SK-N-SH (cell line): ENCODE measurements at regions not wholly inside any gene's neighbourhood (a gene's known extent, or its start where the extent isn't known, plus 50 kb on each side); places are given as distances from the start of the nearest gene placed in this dataset.

ENCODE experiments used
- GABPA ChIP-seq: IDR thresholded peaks from 2 replicates; pipeline ENCODE4 v1.4.0; 2012; ENCODE audit warnings: low read depth, mild to moderate bottlenecking
- TF ChIP-seq, protein P1 (sequence below): fragments of 200-600 bp; sonication (generic); IDR thresholded peaks from 2 replicates; pipeline ENCODE4 v1.6.1; 2017; ENCODE audit warnings: antibody characterized with exemption, mild to moderate bottlenecking, moderate library complexity

GRCh38 chr6:27679964-27680694 lies 207.2 kb upstream of the ZNF184 start:
- TF ChIP-seq, protein P1, sequence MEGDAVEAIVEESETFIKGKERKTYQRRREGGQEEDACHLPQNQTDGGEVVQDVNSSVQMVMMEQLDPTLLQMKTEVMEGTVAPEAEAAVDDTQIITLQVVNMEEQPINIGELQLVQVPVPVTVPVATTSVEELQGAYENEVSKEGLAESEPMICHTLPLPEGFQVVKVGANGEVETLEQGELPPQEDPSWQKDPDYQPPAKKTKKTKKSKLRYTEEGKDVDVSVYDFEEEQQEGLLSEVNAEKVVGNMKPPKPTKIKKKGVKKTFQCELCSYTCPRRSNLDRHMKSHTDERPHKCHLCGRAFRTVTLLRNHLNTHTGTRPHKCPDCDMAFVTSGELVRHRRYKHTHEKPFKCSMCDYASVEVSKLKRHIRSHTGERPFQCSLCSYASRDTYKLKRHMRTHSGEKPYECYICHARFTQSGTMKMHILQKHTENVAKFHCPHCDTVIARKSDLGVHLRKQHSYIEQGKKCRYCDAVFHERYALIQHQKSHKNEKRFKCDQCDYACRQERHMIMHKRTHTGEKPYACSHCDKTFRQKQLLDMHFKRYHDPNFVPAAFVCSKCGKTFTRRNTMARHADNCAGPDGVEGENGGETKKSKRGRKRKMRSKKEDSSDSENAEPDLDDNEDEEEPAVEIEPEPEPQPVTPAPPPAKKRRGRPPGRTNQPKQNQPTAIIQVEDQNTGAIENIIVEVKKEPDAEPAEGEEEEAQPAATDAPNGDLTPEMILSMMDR = no peak
- TF ChIP-seq GABPA = no peak
